GM18858 (cell line): ENCODE measurements at regions not wholly inside any gene's neighbourhood (a gene's known extent, or its start where the extent isn't known, plus 50 kb on each side); places are given as distances from the start of the nearest gene placed in this dataset.
"Not testable (repeated sequence)": the region's sequence is repeated elsewhere in the genome, so short reads cannot be mapped to it uniquely, and the experiment has no call there.

Experiments
- ATAC-seq: cut with Tn5 transposase; IDR thresholded peaks from one replicate; pipeline ENCODE4 v1.9.1; 2021; ENCODE audit not compliant: unreplicated experiment

- no peak for ATAC-seq
These were observed 156.5 kb upstream of the SGCD start for GRCh38 chr5:156170351-156170961.

GRCh38 chr5:156174225-156174624, 152.7 kb upstream of the SGCD start:
- no peak for ATAC-seq

- no peak for ATAC-seq
These were observed 148.8 kb upstream of the SGCD start for GRCh38 chr5:156178117-156178516.

- no peak for ATAC-seq
These were observed 145.3 kb upstream of the SGCD start for GRCh38 chr5:156181656-156182055.

- no peak for ATAC-seq
These were observed 144.6 kb upstream of the SGCD start for GRCh38 chr5:156182174-156182967.

- no peak for ATAC-seq
These were observed 140.2 kb upstream of the SGCD start for GRCh38 chr5:156186760-156187159.

GRCh38 chr5:156188016-156188415, 138.9 kb upstream of the SGCD start:
- ATAC-seq: no peak

- ATAC-seq: no peak
These were observed 137.3 kb upstream of the SGCD start for GRCh38 chr5:156189628-156190027.

GRCh38 chr5:156191547-156191946, 135.4 kb upstream of the SGCD start:
- ATAC-seq: no peak

- no peak for ATAC-seq
These were observed 129.8 kb upstream of the SGCD start for GRCh38 chr5:156197042-156197635.

- no peak for ATAC-seq
These were observed 127.9 kb upstream of the SGCD start for GRCh38 chr5:156199045-156199444.

GRCh38 chr5:156200938-156201787, 125.8 kb upstream of the SGCD start:
- no peak for ATAC-seq

- ATAC-seq: no peak
These were observed 125.1 kb upstream of the SGCD start for GRCh38 chr5:156201788-156202403.

GRCh38 chr5:156208271-156208670, 118.7 kb upstream of the SGCD start:
- ATAC-seq: no peak

GRCh38 chr5:156218367-156219158, 108.4 kb upstream of the SGCD start:
- ATAC-seq: no peak

GRCh38 chr5:156219483-156220005, 107.4 kb upstream of the SGCD start:
- no peak for ATAC-seq

GRCh38 chr5:156221816-156222215, 105.1 kb upstream of the SGCD start:
- ATAC-seq: no peak

GRCh38 chr5:156223547-156223946, 103.4 kb upstream of the SGCD start:
- ATAC-seq: no peak

- ATAC-seq: not testable (repeated sequence)
These were observed 100.5 kb upstream of the SGCD start for GRCh38 chr5:156226485-156226884.

- ATAC-seq: no peak
These were observed 96.1 kb upstream of the SGCD start for GRCh38 chr5:156230887-156231286.
